Kidney (tissue), 13 donors: ENCODE measurements at regions not wholly inside any gene's neighbourhood (a gene's known extent, or its start where the extent isn't known, plus 50 kb on each side); places are given as distances from the start of the nearest gene placed in this dataset.

Source experiments
- DNase-seq, 5 donors: peaks; one replicate each; pipeline ENCODE4 v3.0.0-alpha.2; 2013 to 2020
- FAIRE-seq: peaks from 2 replicates; lab custom pipeline; 2012; peaks lifted over from hg19 to GRCh38; lab: Jason Lieb, UNC
- H3K27ac ChIP-seq, 2 donors: one replicate each; pipeline ENCODE4 v1.7.0; 2013; ENCODE audit warnings: low read depth in 2 of 2, low read length in 2 of 2, inconsistent platforms in 1 of 2
- H3K27me3 ChIP-seq: one replicate; pipeline ENCODE4 v1.7.1; 2013; ENCODE audit warnings: low read length, inconsistent platforms; ENCODE audit not compliant: control insufficient read depth, insufficient read depth
- H3K36me3 ChIP-seq, 3 donors: one replicate each; pipeline versions ENCODE4 v1.7.0 to v1.7.1; 2013; ENCODE audit warnings: low read length in 3 of 3, control low read depth in 1 of 3, inconsistent platforms in 1 of 3; ENCODE audit not compliant: insufficient read depth in 3 of 3, control insufficient read depth in 2 of 3
- H3K4me1 ChIP-seq, 3 donors: one replicate each; pipeline versions ENCODE4 v1.7.0 to v1.7.1; 2013; ENCODE audit warnings: low read length in 3 of 3, inconsistent platforms in 1 of 3, low read depth in 1 of 3; ENCODE audit not compliant: control insufficient read depth in 2 of 3, insufficient read depth in 2 of 3
- H3K4me3 ChIP-seq, 3 donors: one replicate each; pipeline versions ENCODE4 v1.7.0 to v1.8.1; 2013; ENCODE audit warnings: low read length in 3 of 3, control low read depth in 1 of 3, inconsistent platforms in 1 of 3
- H3K9ac ChIP-seq, 3 donors: one replicate each; pipeline versions ENCODE4 v1.7.0 to v1.7.1; 2013; ENCODE audit warnings: low read length in 3 of 3, control low read depth in 1 of 3, inconsistent platforms in 1 of 3
- H3K9me3 ChIP-seq, 3 donors: one replicate each; pipeline versions ENCODE4 v1.7.0 to v1.7.1; 2013; ENCODE audit warnings: low read length in 3 of 3, control low read depth in 1 of 3, inconsistent platforms in 1 of 3; ENCODE audit not compliant: control insufficient read depth in 2 of 3, insufficient read depth in 1 of 3
- intact Hi-C: fragments of 100-400 bp; cut with DNase I; formaldehyde crosslinking; loops from one replicate; pipeline ENCODE4 v1.11.1; 2022
- TF ChIP-seq, protein P1 (sequence below): IDR thresholded peaks from 3 replicates; pipeline ENCODE4 v1.5.1; 2012; ENCODE audit warnings: mild to moderate bottlenecking, moderate library complexity, borderline replicate concordance; ENCODE audit not compliant: insufficient read depth; ENCODE audit errors: extremely low read depth
- donor health status: control.
- donor health status: control.
- donor health status: control.
- donor health status: control.
- donor health status: control.
- donor health status: DM: yes; HTN: yes; CAD: no.
- donor health status: Normal renal cell carcinoma (clear cell type).

DNA sequence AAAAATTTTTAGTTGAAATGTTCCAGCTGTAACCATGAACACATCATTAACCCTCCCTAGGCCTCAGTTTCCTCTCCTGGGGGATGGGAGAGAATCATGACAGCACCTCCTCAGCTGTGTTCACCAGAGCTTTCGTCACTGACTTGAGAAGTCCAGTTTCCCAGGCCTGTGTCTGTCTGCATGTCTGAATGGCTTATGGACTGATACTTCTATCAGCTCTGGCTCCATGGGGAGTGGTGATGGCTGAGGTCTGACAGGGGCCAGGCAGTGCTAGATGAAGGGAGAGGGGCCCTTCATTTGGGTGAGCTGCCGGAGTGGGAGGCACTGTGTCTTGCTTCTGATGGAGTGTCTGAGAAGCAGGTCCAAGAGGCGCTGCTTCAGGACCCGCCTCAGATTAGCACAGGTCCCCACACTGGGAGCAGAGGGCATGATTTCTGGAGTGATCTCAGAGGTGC, 192.9 kb downstream of the PTPN20 start:
- Histone ChIP-seq H3K36me3 (no peaks in the 10 kb centered on the region), H3K4me3 (no peak overlapping the region), H3K27me3 (no peaks in the 10 kb centered on the region), H3K4me1 (no peaks in the 10 kb centered on the region), H3K27ac (no peak overlapping the region), H3K9me3 (peaks cover 0 to 6% (median 0%) of the 10 kb centered on the region in 3 donors), H3K9ac (no peak overlapping the region)
- peak in 2 of 5 donors; percentile 13 to 15 for DNase-seq
- TF ChIP-seq, protein P1, sequence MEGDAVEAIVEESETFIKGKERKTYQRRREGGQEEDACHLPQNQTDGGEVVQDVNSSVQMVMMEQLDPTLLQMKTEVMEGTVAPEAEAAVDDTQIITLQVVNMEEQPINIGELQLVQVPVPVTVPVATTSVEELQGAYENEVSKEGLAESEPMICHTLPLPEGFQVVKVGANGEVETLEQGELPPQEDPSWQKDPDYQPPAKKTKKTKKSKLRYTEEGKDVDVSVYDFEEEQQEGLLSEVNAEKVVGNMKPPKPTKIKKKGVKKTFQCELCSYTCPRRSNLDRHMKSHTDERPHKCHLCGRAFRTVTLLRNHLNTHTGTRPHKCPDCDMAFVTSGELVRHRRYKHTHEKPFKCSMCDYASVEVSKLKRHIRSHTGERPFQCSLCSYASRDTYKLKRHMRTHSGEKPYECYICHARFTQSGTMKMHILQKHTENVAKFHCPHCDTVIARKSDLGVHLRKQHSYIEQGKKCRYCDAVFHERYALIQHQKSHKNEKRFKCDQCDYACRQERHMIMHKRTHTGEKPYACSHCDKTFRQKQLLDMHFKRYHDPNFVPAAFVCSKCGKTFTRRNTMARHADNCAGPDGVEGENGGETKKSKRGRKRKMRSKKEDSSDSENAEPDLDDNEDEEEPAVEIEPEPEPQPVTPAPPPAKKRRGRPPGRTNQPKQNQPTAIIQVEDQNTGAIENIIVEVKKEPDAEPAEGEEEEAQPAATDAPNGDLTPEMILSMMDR = no peak
- intact Hi-C loops = no loop called here
- no peak for FAIRE-seq

DNA sequence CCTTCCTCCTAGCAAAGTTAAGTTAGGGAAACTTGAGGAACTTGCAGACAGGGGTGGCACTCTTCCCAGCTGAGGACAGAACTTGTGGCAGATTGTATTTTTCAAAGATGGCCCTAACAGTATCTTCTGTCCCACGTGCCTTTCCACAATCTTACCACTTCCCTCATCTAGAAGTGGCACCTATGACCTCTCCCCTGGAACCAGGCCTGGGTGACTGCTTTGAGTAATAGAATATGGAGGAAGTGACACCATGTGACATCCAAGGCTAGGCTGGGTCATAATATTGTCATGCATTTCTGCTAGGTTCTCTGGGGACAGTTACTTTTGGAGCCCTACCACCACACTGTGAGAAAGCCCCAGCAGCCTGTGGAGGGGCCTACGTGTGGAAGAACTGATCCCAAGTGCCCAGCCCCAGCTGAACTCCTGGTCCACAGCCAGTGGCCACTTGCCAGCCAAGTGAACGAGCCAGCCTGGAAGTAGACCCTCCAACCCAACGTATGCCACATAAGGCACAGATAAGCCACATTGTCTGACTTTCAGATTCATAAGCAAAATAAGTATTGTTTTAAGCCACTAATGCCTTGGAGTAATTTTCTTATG, 193.7 kb downstream of the PTPN20 start:
- H3K27me3 ChIP-seq = no peaks in the 10 kb centered on the region
- no peaks in the 10 kb centered on the region for H3K36me3 ChIP-seq
- H3K4me1 ChIP-seq = no peaks in the 10 kb centered on the region
- H3K9ac ChIP-seq = no peak overlapping the region
- no peak overlapping the region for H3K27ac ChIP-seq
- intact Hi-C loops = no loop called here
- peak in 1 of 5 donors; percentile 7 for DNase-seq
- no peak for FAIRE-seq
- peaks cover 0 to 6% (median 0%) of the 10 kb centered on the region in 3 donors for H3K9me3 ChIP-seq
- TF ChIP-seq, protein P1 = no peak
- no peak overlapping the region for H3K4me3 ChIP-seq

DNA sequence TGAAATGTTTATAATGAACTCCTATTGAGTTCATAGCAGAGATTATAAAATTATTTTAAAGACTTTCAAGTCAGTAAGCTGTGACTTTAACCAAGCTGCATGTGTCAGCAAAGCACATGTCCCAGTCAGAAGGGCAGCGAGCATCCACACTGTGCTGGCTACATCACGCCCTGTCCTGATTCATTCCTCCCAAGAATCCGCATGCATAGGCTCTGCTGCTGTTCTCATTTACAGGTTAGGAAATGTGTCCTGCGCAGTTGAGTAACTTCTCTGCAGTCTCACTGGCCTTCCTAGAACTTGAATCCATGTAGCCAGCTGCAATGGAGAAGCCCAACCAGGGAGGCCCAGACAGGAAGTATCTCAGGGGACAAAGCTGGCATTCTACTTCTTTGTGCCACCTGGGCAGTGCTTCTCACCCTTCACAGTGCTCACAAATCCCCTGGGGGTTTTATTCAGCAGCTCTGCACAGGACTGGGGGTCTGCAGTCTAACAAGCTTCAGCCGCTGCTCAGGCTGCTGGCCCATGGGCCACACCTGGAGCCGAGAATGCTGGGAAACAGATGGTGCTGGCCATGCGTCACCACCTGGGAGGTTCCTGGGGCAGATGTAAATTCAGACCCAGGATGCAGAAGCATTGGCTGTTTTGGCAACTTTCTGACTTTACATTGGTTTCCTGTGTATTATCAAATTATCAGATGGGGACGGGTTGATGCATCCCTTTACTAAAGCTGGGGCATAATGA, 192.8 kb upstream of the GDF10 start:
- FAIRE-seq (no peak), DNase-seq (no peak)
- H3K27ac ChIP-seq = no peak overlapping the region
- no peaks in the 10 kb centered on the region for H3K4me1 ChIP-seq
- intact Hi-C loops = no loop called here
- TF ChIP-seq, protein P1 = no peak
- H3K36me3 ChIP-seq = no peaks in the 10 kb centered on the region
- no peak overlapping the region for H3K4me3 ChIP-seq
- H3K9me3 ChIP-seq = peaks cover 0 to 6% (median 0%) of the 10 kb centered on the region in 3 donors
- no peak overlapping the region for H3K9ac ChIP-seq
- H3K27me3 ChIP-seq = no peaks in the 10 kb centered on the region
